HG02610 (cell line): ENCODE measurements at regions not wholly inside any gene's neighbourhood (a gene's known extent, or its start where the extent isn't known, plus 50 kb on each side); places are given as distances from the start of the nearest gene placed in this dataset.
A peak's percentile ranks its signal among the peaks of the same experiment; 100 is the strongest.
"Not testable (repeated sequence)": the region's sequence is repeated elsewhere in the genome, so short reads cannot be mapped to it uniquely, and the experiment has no call there.

ENCODE experiments used
- ATAC-seq: cut with Tn5 transposase; IDR thresholded peaks from one replicate; pipeline ENCODE4 v1.9.1; 2021; ENCODE audit warnings: mild to moderate bottlenecking, moderate library complexity; ENCODE audit not compliant: unreplicated experiment

- no peak for ATAC-seq
These were observed 51.6 kb upstream of the CNTLN start for GRCh38 chr9:17083258-17083657.

- ATAC-seq: no peak
These were observed 52.3 kb upstream of the CNTLN start for GRCh38 chr9:17082343-17083064.

GRCh38 chr9:17081814-17082213 lies 53.0 kb upstream of the CNTLN start:
- no peak for ATAC-seq

- ATAC-seq: no peak
These were observed 53.5 kb upstream of the CNTLN start for GRCh38 chr9:17081351-17081750.

GRCh38 chr9:17075758-17076485 lies 58.9 kb upstream of the CNTLN start:
- no peak for ATAC-seq

- ATAC-seq: no peak
These were observed 59.6 kb upstream of the CNTLN start for GRCh38 chr9:17075146-17075757.

GRCh38 chr9:17072563-17072962 lies 62.3 kb upstream of the CNTLN start:
- ATAC-seq: not testable (repeated sequence)

GRCh38 chr9:17068671-17069070 lies 66.2 kb upstream of the CNTLN start:
- ATAC-seq: no peak

- no peak for ATAC-seq
These were observed 69.8 kb upstream of the CNTLN start for GRCh38 chr9:17065062-17065461.

GRCh38 chr9:17064558-17064957 lies 70.3 kb upstream of the CNTLN start:
- no peak for ATAC-seq

- peak; percentile 87 for ATAC-seq
These were observed 71.2 kb upstream of the CNTLN start for GRCh38 chr9:17063535-17064135.

GRCh38 chr9:17062497-17062896 lies 72.3 kb upstream of the CNTLN start:
- no peak for ATAC-seq

- no peak for ATAC-seq
These were observed 74.4 kb upstream of the CNTLN start for GRCh38 chr9:17060450-17060849.

- no peak for ATAC-seq
These were observed 75.4 kb upstream of the CNTLN start for GRCh38 chr9:17059465-17059864.

GRCh38 chr9:17057729-17058128 lies 77.1 kb upstream of the CNTLN start:
- ATAC-seq: no peak

GRCh38 chr9:17052626-17053025 lies 82.2 kb upstream of the CNTLN start:
- no peak for ATAC-seq

- no peak for ATAC-seq
These were observed 89.4 kb upstream of the CNTLN start for GRCh38 chr9:17045381-17045940.

- no peak for ATAC-seq
These were observed 103.3 kb upstream of the CNTLN start for GRCh38 chr9:17031546-17031945.

- no peak for ATAC-seq
These were observed 109.6 kb upstream of the CNTLN start for GRCh38 chr9:17025281-17025680.

- ATAC-seq: no peak
These were observed 110.7 kb upstream of the CNTLN start for GRCh38 chr9:17024129-17024528.

GRCh38 chr9:17021387-17021970 lies 113.4 kb upstream of the CNTLN start:
- no peak for ATAC-seq
